ENCODE measurements at regions not wholly inside any gene's neighbourhood (a gene's known extent, or its start where the extent isn't known, plus 50 kb on each side); places are given as distances from the start of the nearest gene placed in this dataset.
"Not testable (repeated sequence)": the region's sequence is repeated elsewhere in the genome, so short reads cannot be mapped to it uniquely, and the experiment has no call there.

DNA sequence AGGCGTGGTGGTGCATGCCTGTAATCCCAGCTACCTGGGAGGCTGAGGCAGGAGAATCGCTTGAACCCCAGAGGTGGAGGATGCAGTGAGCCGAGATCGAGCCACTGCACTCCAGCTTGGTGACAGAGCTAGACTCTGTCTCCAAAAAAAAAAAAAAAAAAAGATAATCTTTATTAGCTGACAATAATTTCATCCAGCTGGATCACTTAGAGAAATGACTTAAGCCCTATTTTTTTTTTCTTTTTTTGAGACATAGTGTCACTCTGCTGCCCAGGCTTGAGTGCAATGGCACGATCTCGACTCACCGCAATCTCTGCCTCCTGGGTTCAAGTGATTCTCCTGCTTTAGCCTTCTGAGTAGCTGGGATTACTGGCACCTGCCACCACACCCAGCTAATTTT is 51.6 kb upstream of the MAP4K4 start:
- not testable (repeated sequence) for DNase-seq

DNA sequence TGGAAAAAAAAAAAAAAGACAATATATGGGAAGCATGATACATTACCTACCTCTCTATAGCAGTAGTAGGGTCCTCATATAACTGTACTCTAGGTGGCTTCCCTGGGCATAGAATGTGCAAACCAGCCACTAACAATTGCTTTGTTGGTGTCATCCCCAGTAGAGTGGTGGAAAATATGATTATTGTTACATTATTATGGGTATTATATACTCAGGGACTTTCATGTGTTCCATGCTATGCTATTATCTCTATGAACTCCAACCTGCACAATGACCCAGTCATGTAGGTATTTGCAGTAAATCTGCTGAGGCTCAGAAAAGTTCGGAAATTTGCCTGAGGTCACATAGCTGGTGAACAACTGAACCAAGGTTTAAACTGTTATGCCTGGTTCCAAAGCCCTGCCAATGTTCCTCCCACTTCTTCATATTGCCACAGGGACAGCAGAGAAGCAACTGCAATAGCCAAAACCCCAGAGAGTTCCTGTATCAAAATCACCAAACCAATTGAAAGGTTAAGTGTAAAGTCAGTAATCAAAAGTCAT is 52.6 kb upstream of the MAP4K4 start:
- DNase-seq, result no peak

DNA sequence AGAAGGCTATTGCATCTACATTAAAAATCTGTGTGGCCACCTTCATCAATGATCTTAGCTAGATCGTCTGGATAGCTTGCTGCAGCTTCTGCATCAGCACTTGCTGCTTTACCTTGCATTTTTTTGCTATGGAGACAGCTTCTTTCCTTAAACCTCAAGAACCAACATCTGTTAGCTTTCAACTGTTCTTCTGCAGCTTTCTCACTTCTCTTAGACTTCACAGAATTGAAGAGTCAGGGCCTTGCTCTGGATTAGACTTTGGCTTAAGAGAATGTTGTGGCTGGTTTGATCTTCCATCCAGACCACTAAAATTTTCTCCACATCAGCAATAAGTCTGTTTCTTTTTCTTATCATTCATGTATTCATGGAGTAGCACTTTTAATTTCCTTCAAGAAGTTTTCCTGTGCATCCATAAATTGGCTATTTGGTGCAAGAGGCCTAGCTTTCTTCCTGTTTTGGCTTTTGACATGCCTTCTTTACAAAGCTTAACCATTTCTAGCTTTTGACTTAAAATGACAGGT is 54.4 kb upstream of the MAP4K4 start:
- no peak for DNase-seq

DNA sequence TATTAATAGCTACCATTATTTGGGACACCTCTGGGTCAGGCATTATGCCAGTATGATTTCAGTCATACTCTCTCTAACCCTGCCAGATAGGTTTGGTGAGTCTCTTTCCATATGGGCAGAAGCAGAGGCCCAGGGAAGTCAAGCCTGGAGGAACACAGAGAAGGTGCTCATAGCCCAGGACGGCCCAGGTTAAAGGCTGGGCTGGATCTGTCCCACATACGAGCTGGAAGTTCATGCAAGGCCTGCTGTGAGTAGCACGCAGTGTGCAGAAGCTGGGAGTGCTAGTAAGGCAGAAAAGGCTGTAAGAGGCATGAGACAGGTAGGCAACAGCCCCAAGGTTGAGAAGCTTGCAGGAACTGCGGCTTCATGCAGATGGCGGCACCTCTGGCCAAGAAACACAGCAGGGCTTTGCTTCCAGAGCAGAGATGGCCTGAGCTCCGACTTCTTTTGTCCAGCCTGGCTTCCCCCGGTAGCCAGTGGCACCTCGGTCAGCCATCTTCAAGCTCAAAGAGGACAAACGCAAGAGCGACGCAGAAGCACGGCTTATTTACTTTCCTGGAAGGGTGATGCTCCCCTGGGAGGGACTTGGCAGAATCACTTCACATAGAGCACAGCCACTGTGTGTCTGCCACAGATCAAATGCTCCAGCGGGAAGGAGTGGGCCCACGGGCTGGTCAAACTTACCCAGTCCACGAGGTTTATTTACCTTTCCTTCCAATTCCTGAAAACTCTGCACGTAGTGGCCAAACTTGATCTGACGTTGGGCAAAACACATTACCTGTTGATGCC is 58.5 kb upstream of the MAP4K4 start:
- no peak for DNase-seq

DNA sequence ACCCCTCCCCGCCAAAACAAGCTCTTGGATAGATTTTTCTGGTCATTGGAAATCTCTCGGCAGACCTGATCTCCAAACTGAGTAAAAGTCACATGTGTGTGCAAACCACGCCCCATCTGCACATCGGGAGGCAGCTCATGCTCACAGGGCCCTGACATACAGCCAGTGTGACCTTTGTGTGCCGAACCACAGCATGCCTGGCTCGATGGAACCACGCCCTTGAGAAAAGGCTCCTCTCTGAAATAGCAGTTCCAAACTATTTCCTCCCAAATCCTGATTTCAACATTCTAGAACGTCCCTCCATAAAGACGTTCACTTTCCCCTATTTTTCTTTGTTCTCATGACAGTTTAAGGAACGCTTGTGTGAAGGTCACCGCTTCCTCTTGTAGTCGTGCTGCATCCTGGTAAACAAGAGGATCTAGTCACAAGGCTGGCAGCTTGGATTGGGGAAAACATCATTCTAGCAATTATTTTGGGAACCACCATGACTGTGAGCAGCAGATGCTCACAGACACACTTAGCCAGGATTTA is 59.3 kb upstream of the MAP4K4 start:
- DNase-seq, result no peak

GRCh38 chr2:101630224-101630949 is 67.1 kb upstream of the MAP4K4 start:
- peak in 1 of 2 donors; percentile 39 for DNase-seq

GRCh38 chr2:101628030-101628392 is 69.5 kb upstream of the MAP4K4 start:
- DNase-seq, result no peak

DNA sequence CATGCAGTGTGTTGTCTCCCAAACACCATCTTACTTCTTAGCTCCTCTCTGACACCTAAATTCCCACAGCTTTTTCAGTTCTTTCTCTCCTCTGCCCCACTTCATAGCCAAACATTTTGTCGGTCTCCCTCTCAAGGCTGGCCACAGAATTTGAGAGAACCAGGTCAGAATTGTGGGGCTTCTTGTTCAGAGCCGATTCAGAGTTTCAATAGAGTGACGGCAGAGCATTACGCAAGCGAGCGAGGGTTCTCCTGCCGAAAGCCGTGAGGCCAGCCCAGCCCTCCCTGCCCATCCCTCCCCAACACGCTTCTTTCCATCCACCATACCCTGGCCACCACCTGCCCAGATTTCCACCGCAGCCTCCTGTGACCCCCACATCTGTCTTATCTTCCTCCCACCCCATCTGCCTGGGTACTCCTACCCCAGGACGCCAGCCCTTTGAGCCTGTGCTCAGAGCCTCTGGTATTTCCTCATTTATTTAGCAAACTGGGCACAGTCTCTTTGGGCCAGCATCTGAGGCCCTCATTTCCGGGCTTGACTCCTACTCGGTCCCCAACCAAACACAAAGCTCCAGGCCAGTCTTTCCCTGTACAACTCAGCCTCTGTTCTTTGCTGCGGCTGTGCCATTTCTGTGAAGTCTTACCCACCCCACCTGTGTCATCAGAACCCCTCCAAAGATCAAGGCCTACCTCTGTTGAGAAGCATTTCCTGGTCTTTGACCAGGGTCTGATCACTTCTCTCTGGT is 70.0 kb upstream of the MAP4K4 start:
- peak in 1 of 2 donors; percentile 51 for DNase-seq

DNA sequence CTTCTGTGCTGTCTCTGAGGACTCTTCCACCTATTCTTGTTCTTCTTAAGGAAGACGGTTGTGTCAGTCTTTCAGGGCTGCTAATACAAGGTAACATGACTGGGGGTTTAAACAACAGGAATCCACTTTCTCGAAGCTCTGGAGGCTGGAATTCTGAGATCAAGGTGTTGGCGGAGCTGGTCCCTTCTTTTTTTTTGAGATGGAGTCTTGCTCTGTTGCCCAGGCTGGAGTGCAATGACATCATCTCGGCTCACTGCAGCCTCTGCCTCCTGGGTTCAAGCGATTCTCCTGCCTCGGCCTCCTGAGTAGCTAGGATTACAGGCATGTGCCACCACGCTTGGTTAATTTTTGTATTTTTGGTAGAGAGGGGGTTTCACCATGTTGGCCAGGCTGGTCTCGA is 71.7 kb upstream of the MAP4K4 start:
- not testable (repeated sequence) for DNase-seq

DNA sequence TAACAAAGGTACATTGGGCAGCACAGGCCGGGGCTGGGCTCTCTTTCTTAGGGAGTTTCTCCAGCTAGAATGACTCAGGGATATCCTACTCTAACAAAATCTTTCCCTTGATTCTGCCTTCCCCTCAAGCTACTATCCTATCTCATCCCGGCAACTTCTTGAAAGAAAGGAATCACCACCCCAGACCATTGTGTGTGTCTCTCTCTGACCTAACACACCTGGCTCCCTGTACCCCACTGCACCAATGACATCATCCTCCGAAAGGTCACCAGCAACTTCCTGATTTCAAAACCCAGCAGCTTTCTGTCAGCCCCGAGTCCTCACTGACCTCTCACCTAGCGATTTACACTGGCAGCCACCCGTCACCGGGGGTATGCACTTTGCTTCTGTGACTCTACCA is 72.1 kb upstream of the MAP4K4 start:
- DNase-seq, result peak in 1 of 2 donors; percentile 56

DNA sequence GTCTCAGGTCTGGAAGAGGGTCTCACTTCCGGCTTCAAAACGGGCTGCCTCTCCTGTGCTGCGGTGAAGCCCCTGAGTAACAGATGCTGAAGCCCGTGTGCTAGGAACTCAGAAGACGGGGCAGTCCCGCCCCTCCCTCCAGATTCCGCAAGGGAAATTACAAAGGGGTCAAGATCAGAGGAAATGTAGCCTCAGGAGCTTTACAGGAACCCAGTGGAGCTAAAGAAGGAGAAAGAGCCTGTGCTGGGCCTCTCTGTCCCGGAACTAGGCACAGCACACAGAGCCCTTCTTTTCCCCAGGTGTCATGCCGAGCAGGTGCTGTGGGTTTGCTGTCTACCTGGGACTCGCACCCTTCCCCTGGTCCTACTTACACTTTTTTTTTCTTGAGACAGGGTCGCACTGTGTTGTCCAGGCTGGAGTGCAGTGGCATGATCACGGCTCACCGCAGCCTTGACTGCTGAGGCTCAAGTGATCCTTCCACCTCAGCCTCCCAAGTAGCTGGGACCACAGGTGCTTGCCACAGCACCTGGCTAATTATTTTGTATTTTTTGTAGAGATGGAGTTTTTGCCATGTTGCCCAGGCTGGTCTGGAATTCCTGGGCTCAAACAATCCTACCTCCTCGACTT is 72.7 kb upstream of the MAP4K4 start:
- DNase-seq, result no peak

GRCh38 chr2:101623031-101623521 is 74.4 kb upstream of the MAP4K4 start:
- DNase-seq, result peak; percentile 49 to 59

GRCh38 chr2:101622210-101623030 is 75.1 kb upstream of the MAP4K4 start:
- DNase-seq, result peak in 1 of 2 donors; percentile 22

DNA sequence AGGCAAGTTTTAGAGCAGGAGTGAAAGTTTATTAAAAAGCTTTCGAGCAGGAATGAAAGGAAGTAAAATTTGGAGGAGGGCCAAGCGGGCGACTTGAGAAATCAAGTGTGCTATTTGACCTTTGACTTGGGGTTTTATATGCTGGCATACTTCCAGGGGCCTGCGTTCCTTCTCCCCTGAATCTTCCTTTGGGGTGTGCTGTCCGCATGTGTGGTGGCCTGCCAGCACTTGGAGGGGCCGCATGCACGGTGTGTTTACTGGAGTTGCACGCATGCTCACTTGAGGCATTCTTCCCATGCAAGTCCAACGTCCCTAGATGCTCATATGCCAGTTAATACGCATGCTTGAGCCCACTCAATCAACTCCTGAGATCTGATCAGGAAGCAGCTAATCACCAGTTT is 78.3 kb upstream of the MAP4K4 start:
- peak in 1 of 2 donors; percentile 30 for DNase-seq

- no peak for DNase-seq
These were observed 79.7 kb upstream of the MAP4K4 start for GRCh38 chr2:101617796-101618195.

DNA sequence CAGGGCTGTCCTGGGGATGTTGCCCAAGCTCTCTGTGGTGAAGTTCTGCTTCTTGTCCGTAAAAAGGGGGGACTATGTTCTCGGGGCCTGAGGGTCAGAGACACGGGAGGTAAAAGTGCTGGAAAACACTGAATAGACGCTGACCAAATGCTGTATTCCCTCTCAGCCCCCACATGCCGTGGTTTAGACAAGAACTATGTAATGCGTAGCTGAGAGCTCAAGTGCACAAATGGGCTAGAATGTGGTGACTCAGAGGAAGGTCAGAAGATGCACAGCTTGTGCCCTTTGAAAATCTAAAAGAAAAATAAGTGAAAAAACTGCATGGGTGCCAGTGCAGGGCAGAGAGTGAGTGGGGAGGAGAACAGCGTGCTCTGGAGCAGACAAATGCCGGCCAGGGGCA is 80.3 kb upstream of the MAP4K4 start:
- no peak for DNase-seq

GRCh38 chr2:101614127-101614759 is 83.3 kb upstream of the MAP4K4 start:
- DNase-seq, result no peak

GRCh38 chr2:101613056-101613704 is 84.3 kb upstream of the MAP4K4 start:
- DNase-seq, result no peak

DNA sequence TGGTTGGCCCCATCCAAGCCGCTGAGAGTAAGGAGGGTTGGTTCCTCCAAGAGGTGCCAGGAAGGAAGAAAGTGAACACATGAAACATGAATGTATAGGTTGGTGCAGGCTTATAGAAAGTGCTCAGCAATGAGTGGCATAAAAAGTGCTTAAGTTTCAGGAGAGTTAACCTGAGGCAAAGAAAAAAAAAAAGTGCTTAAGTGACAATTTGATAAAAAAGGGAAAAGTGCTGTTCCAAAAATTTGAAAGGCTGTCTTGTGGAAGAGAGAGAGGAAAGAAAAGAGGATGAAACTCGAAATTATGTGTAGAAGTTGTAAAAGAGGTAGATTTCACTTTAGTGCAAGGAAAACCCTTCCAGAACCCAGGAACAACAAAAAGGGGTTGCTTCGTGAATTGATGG is 85.5 kb upstream of the MAP4K4 start:
- no peak for DNase-seq

GRCh38 chr2:101610750-101611315 is 86.7 kb upstream of the MAP4K4 start:
- no peak for DNase-seq
